Upper lobe of left lung (tissue), 4 donors: ENCODE measurements at regions not wholly inside any gene's neighbourhood (a gene's known extent, or its start where the extent isn't known, plus 50 kb on each side); places are given as distances from the start of the nearest gene placed in this dataset.

ENCODE experiments used
- EP300 ChIP-seq, 4 donors: sonication (generic); formaldehyde crosslinking; IDR thresholded peaks; one replicate each; pipeline ENCODE4 v1.5.1; 2017; ENCODE audit warnings: antibody characterized with exemption in 4 of 4, control low read depth in 2 of 4
- POLR2A ChIP-seq, 4 donors: fragments of 450-650 bp; IDR thresholded peaks; one replicate each; pipeline ENCODE4 v1.5.1; 2016 to 2017; ENCODE audit warnings: antibody characterized with exemption in 4 of 4, mild to moderate bottlenecking in 2 of 4
- TF ChIP-seq, protein P1 (sequence below), 6 experiments: fragments of 450-650 bp in 4 of 6; fragments of 200-600 bp in 2 of 6; sonication (generic) in 2 of 6; IDR thresholded peaks; one replicate each; pipeline ENCODE4 v1.5.1; 2016 to 2019; ENCODE audit warnings: antibody characterized with exemption in 6 of 6

DNA sequence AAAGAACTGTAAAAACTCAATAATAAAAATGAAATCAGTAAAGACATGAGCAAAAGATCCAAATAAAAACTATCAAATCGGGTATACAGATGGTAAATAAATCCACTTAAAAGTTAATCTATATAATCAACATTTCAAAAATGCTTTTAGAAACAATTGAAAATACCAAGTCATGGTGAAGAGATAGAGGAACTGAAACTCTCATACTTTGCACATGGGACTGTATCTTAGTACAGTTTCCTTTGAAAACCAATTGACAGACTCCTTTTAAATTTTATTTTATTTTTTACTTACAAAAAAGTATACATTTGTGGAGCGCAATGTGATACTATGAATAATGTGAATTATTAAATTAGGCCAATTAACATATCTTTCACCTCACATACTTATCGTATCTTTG, 98.6 kb upstream of the FAR2 start:
- TF ChIP-seq, protein P1, sequence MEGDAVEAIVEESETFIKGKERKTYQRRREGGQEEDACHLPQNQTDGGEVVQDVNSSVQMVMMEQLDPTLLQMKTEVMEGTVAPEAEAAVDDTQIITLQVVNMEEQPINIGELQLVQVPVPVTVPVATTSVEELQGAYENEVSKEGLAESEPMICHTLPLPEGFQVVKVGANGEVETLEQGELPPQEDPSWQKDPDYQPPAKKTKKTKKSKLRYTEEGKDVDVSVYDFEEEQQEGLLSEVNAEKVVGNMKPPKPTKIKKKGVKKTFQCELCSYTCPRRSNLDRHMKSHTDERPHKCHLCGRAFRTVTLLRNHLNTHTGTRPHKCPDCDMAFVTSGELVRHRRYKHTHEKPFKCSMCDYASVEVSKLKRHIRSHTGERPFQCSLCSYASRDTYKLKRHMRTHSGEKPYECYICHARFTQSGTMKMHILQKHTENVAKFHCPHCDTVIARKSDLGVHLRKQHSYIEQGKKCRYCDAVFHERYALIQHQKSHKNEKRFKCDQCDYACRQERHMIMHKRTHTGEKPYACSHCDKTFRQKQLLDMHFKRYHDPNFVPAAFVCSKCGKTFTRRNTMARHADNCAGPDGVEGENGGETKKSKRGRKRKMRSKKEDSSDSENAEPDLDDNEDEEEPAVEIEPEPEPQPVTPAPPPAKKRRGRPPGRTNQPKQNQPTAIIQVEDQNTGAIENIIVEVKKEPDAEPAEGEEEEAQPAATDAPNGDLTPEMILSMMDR (IDR thresholded peaks at IDR 0.05): no peak
- no peak for TF ChIP-seq POLR2A (IDR thresholded peaks at IDR 0.05)
- no peak for TF ChIP-seq EP300 (IDR thresholded peaks at IDR 0.05)
